GM23248 (cell line): ENCODE measurements at regions not wholly inside any gene's neighbourhood (a gene's known extent, or its start where the extent isn't known, plus 50 kb on each side); places are given as distances from the start of the nearest gene placed in this dataset.

Source experiments
- EZH2 ChIP-seq: fragments of 200-600 bp; sonication (generic); IDR thresholded peaks from 2 replicates; pipeline ENCODE4 v1.6.1; 2018; ENCODE audit warnings: antibody characterized with exemption, mild to moderate bottlenecking; ENCODE audit not compliant: insufficient read depth, poor library complexity, severe bottlenecking
- EZH2phosphoT487 ChIP-seq: fragments of 200-600 bp; sonication (generic); IDR thresholded peaks from 2 replicates; pipeline ENCODE4 v1.6.1; 2018; ENCODE audit warnings: antibody characterized with exemption, moderate library complexity, mild to moderate bottlenecking, low read depth; ENCODE audit not compliant: insufficient read depth

GRCh38 chr2:64289737-64290136, 145.5 kb upstream of the PELI1 start:
- TF ChIP-seq EZH2phosphoT487 (no peak), EZH2 (no peak)
